CD1c-positive myeloid dendritic cell (primary cell): ENCODE measurements at regions not wholly inside any gene's neighbourhood (a gene's known extent, or its start where the extent isn't known, plus 50 kb on each side); places are given as distances from the start of the nearest gene placed in this dataset.

Experiments
- DNase-seq: peaks from one replicate; pipeline ENCODE4 v3.0.0-alpha.2; 2016; ENCODE audit errors: extremely low spot score

DNA sequence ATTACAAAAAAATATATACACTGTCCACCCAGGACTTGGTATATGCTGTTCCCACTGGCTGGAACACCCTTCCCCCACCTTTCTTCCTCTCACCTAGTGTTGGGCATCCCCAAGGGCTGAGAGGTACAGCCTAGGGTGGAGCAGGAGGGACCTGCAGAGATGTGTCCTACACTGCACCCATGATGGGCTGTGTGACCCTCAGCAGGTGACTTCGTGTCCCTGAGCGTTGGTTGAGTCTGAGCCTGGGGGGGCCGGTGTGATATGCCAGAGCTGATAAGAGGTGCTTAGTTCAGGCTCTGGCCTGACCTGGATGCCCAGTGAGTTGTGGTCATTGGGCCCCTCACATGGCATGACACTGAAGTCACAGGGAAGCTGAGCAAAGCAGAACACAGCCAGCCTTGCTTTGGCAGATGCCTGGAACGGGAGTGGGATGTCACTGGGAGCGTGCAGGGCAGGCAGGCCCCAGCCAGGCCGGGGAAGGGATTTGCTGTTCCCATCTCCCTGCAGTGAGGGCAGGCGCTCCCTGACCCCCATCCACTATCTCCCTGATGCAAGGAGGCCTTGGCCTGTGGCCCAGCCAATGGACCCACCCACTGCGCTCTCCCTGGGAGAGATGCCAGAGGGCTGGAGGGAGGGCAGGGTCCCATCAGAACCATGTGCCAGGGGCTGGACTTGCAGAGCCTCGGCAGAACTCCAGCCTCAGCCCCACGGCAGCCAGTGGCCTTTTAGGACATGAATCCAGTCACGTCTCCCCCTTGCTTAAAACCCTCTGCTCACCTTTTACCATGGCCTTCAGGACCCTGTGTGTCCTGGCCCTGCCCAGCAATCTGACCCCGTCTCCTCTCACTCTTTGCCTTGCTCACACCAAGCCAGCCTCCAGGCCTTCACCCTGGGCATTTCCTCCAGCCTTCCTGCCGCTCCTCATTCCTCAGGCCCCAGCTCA lies 138.9 kb downstream of the MN1 start:
- no peak for DNase-seq

DNA sequence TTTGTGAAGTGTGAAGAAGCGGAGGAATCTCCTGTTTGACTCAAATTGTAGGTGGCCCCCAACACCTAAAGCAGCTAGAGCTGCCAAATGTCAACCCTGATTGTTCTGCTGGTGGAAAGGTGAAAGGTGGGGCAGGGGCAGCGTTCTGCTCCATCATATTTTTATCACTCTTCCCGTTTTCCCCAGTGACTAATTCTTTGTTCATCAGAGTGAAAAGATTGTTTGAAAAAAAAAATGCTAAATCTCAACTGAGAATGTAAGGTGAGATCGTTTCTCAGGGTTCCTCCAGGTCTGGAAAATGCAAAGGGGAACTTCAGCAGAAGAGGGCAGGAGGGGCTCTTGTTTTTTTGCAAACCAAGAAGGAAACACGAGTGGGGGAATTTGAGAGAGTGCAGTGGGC lies 137.7 kb downstream of the MN1 start:
- no peak for DNase-seq

DNA sequence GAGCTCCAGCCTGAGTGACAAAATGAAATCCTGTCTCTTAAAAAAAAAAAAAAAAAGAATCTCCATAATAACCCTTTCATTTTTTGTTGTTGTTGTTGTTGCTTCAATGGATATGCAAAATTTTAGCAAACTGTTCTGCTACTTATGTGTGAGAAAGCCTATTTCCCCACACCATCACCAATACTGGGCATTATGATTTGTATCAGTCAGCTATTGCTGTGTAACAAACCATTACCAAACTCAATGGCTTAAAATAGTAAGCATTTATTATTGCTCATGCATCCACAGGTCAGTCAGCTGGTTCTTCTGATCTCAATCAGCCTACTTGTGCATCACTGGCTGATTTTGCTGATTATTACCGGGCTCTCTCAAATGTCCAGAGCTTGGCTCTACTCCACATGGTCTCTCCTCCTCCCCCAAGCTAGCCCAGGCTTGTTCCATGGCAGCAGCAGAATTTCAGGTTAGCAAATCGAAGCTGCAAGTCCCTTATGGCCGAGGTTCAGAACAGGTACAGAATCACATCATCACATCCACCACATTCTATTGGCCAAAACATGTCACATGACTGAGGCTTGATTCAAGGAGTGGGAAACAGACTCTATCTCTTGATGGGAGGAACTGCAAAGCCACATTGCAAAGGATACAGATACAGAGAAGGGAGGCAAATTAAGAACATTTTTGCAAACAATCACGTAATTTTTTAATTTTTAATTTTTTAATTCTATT lies 135.1 kb downstream of the MN1 start:
- DNase-seq = no peak

DNA sequence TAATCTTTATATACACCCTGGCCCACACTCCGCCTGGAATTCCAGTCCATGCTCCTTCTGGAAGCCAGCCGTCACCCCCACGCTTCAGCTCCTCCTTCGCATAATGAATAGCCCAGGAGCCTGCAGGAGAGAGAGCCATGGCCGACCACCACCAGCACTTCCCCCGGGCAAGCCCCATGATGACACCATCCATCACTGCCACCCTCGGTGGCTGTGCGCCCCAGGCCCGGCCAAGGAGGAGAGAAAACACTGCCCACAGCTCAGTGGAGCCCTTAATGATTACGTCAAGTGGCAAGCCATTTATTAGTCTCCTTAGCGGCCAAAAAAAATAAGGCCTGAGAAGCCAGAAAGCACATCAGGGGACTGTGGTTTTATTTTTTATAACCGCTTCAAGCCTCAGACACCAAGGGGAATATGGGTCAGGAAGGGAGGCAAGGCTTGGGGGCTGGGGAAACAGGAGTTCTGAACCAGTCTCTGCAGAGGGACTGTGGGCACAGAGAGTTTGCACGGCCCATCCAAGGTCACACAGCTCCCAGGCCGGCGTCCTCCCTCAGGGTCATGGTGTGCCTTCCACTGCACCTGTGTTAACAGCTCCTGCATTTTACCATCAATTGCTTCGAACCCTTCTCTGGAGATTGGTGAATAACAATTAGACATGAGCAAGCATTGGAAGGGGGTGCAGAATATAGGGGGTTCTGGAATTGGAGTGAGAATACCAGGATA lies 134.3 kb downstream of the MN1 start:
- DNase-seq = no peak

DNA sequence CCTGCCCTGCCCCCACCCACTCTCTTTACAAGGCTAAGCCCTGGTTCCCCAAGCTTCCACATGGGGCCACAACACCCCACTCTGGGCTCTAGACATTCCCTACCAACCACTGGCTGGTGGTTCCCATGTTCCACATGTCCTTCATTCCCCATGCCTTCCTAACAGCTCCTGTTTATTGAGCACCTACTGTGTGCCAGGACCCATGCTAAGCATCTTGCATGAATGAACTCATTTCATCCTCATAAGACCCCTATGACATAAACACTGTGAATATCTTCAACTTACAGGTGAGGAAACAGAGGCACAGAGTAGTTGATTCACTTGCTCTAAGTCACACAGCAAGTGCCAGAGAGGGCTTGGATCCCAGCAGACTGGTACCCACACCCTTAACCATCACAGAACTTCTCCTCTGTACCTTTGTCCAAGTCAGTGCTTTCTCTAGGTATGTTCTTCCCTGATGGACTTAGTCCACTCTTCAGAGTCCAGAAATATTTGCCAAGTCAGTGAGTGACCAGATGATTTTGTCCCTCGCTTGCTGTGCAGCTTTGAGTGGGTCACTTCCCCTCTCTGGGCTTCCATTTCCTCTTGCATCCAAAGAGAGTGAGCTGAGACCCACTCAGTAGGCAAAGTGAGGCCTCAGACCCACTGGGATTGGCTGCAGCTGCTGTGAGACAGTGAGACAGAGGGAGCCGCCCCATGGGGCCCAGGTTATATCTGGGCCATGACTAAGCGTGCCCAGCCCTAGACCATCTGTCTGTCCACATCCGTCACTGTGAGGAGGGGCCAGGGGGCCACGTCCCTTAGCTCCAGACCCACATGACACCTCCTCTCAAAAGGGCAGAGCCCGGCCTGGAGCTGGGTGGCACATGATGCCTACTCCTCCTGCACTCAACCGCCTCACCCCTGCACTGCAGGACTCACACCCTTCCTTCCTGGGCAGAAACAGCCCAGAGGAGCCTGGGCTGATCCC lies 132.4 kb downstream of the MN1 start:
- DNase-seq = peak; percentile 58

DNA sequence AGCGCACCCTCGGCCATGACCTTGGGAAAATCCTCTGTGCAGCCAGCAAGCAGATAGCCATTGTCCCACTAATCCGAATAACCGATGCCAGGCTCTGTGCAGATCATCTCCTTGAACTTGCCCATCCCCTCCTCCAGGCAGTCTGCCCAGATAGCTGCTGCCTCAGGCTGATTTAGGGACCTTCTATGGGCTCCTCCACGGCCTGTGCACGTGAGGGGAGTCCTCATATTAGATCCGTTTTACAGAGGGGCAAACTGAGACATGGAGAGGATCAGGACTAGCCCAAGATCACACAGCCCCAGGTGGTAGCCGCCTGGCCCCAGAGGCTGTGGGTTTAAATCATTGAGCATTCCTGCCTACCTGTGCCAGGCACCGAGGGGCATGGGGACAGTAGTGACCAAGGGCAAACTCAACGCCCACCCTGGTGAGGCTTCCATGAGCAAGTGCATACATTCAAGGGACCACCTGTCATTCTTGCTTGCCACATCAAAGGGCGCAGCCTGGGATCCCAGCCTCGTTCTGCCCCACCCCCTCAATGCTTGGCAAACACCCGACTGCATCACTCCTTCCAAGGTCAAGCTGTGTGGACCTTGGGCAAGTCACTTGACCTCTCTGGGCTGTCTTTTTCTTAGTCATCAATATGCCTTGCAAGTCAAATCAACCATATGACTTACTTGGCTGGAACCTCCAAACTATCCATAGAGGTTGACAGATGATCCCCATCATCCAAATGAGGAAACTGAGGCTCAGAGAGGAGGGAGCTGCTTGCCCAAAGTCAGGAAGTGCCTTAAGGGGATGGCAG lies 131.6 kb downstream of the MN1 start:
- no peak for DNase-seq

DNA sequence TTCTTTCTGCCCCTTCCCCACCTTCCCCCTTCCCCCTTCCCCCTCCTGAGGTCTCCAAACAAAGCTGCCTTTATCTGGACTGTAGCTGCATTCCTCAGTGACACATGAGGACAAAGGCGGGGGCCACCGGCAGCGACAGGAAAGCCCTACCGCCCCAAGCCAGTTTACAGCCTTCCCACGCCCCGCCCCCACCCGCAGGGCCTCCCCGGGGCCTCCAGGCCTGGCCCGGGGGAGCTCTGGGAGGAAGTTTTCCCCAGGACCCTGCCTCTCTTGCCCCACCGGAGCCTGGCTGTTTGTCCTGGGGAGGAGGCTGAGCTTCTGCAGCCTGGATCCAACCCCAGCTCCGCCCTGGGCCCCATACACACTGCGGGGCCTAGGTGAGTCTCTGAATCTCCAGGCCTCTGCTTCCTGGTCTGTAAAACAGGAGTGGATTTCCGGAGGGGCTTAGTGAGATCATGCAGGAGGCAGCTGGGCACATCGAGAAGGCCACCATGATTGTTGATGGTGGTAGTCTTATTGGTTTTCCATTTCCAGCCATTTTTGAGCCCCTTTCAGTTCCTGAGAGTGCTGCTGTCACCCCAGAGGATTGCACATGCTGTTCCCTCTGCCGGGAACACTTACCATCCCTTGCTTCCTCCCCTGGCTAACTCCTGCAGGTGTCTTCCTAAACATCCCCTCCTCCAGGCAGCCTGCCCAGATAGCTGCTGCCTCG lies 130.7 kb downstream of the MN1 start:
- no peak for DNase-seq

DNA sequence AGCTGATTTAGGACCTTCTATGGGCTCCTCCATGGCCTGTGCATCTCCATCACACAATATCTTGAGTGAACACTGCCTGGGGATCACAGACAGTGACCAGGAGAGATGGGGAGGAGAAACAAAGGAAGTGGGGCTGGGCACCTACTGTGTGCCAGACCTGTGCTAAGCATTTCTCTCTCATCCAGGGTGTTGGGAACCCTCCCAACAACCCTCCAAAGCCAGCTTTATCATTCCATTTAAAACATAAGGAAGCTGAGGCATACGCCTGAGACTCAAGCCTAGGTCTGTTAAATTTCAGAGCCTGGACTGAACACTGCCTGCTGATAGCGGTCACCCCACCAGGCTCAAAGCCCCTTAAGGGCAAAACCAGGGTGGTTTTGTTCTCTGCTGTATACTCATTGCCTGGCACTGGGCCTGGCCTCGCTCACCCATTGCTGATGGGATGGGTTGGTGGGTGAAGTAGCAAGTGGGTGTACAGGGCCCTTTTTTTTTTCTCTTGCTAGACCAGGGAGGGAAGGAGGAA lies 130.1 kb downstream of the MN1 start:
- no peak for DNase-seq

DNA sequence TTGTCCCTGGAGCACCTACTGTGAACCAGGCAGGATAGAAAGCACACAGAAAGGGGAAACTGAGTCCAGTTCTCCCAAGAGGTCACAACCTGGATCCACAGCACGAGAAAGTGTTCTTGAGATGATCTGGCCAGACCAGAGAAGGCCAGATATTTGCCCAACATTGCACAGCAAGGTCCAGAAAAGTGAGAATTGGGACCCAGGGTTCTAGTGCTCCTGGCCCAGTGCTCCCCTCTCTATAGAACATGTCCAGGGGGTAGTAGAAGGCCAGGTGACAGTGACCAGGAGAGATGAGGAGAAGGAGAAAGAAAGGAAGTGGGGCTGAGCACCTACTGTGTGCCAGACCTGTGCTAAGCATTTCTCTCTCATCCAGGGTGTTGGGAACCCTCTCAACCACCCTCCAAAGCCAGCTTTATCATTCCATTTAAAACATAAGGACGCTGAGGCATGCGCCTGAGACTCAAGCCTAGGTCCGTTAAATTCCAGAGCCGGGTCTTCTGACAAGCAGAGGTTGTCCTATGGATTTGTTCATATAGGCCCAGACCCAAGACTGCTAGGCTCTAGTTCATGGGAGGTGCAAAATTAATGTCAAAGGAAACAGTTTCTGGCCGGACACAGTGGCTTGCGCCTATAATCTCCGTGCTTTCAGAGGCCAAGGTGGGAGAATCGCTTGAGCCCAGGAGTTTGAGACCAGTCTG lies 128.7 kb downstream of the MN1 start:
- no peak for DNase-seq

DNA sequence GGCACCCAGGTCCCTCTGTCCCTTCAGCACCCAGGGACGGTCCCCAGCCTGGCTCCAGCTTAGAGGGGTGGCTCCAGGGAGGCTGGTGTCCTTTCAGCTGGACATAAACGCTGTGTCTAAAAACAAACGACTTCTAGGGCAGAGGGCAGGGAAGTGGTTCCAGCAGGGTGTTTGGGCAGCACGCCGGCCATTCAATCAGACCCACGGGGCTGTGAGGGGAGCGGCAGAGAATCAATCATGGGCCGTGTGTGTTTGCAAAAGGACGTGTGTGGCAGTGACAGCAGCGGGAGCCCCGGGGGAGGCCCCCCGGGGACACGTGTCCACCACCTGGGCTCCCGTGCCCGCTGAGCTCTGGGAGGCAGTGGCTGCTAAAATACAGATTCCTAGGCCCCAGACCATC lies 127.7 kb downstream of the MN1 start:
- no peak for DNase-seq

DNA sequence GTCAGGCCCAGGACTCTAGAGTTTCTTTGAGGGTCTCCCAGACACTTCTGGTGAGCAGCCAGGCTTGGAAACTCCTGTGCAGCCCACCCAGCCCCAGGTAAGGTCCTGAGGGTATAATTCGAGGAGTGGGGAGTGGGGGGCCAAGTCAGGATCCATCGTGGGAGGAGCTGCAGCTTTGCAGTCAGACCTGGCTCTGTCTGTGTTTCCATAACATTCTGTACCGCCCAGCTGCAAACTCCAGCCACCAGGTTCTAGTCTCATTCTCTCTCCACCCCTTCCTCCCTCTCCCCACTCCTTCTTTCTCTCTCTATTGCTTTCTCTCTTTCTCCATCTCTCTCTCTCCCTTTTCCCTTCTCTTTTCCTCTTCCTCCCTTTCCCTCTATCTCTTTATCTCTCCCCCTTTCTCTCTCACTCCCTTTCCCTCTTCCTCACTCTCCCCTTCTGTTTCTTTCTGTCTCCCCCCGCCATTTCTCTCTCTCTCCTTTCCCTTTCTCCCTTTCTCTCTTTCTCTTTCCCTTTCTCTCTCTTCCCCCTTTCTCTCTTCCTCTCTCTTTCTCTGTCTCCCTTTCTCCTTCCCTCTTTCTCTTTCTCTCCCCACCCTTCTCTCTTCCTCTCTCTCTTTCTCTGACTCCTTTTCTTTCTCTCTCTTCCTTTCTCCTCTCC lies 127.2 kb downstream of the MN1 start:
- no peak for DNase-seq

DNA sequence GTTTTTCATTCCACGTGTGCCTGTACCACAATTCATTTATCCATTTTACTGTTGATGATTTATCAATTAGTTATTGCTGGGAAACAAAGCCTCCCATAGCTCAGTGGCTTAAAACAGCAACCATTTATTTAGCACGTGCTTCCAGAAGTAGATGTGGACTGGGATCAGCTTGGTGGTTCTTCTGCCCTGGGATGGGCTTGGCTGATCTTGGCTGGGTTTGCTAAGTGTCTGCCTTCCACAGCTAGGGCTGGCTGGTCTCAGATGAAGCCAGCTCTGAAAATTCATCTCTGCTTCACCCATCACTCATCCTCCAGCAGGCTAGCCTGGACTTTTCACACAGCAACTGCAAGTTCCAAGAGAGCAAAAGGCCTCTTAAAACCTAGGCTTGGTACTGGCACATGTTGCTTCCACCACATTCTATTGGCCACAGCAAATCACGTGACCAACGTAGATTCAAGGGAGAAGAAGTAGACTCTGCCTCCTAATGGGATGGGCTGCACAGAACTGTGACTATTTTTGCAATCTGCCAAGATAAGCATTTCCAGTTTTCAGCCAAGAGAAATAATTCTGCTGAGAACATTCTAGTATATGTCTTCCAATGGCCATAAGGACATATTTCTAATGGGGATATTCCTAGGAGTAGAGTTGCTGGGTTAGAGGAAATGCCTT lies 124.9 kb downstream of the MN1 start:
- no peak for DNase-seq

DNA sequence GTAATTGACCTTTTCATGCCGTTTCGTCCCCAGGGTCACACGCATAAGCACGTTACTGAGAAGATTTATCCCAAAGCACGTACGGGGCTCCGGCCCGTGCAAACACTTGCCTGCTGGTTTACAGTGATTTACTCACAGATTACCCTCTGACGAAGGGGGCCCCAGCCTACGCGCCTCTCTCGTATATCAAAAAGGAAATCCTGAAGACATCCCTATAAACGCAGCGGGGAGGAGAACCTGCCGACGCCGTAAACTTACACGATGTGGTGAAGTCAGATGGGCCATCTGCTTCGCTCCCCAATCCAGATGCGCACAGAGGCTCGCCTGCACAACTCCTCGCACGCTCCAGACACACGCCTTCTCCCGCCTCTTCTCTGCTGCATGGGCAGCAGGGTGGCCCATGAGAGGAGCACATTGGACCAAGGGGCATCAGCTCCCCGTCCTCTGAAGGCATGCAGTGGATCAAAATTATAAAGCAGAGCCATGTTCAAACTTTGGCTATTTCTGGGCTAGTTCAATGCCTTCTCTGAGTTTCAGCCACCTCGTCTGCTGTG lies 123.6 kb downstream of the MN1 start:
- DNase-seq = no peak

DNA sequence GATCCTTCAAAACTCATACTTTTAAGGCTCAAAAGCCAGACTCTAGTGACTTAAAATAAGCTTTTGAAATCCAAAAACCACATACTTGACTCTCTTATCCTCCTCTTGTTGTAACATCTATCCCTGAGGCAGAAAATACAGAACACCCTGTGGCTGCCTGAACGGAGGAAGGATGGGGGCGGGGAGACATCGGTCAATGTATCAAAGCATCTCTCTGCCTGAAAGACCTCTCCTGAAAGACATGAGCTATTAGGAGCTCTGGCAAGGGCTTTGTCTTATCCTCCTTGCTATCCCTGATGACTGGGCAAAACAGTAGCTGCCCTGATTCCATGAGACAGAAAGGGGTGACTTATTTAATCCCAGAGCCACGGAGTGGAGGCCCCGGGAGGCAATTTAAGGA lies 122.4 kb downstream of the MN1 start:
- DNase-seq = no peak

DNA sequence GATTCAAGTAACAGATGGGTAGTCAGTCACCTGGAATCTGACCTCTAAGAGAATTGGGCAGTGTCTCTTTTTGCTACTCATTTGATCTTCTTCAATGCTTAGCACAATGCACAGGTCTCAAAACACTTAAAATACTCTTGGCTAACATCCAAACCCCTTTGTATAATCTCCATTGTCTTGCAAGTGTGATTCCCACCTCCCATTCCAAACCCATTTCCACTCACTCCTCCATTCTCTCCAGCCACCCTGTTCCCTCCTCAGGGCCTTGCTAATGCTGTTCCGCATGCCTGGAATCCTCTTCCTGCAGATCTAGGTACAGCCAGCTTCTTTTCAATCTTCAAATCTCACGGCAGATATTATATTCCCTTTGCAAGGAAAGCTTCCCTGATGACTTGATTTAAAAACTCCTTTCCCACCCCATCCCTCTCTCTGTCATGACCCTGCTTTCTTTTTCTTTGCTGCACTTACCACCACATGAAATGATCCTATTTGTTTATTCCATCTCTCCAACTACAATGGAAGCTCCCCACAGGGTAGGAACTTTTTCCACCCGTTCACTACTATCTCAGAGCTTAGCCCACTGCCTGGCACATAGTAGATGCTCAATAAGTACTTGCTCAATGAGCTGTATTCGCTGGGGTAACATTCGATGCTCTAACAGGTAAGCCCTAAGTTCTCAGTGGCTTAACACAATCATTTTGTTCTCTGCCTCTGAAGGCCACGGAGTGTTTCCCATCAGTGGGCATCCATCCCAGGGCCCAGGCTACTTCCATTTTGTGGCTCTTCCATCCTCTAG lies 121.7 kb downstream of the MN1 start:
- no peak for DNase-seq

DNA sequence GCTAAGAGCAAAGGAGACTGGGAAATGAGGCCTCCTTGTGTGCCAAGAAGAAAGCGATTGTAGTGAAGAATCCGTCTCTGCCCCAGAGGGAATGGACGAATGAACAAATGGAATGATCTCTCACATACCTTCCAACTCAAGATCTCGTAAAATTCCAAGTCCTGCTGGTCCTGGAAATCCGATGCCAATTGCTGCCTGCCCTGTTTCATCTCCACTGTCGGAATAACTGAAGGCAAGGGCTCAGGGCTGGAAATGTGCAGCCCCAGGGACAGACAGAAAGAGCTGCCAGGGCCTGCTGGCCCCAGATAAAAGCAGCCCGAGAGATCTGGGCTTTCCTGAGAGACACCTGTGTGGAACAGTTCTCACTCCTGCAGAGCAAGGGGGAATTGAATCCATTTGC lies 120.9 kb downstream of the MN1 start:
- DNase-seq = no peak

DNA sequence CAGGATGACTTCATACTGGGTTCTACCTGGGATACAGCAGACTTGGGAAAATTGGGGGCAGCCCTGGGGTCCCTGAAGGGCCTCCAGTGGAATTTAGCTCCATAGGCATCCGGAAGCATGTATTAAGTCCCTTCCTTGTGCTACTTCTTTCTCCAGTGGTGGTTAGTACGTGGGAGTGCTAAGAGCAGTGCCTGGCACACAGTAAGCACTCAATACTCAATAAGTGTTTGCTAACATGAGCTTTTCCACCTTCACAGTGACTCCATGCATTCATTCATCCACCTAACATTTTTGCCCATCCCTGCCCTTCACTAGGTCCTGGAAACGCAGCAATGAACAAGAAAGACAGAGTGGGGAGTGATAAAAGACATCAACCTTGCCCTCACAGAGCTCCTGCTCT lies 120.5 kb downstream of the MN1 start:
- DNase-seq = no peak
